Ascending aorta (tissue), 2 donors: ENCODE measurements at regions not wholly inside any gene's neighbourhood (a gene's known extent, or its start where the extent isn't known, plus 50 kb on each side); places are given as distances from the start of the nearest gene placed in this dataset.

Experiments
- DNase-seq, 2 donors: peaks; one replicate each; pipeline ENCODE4 v3.0.0-alpha.2; 2019; ENCODE audit warnings: low spot score in 2 of 2
- H3K27ac ChIP-seq, 2 donors: fragments of 200-600 bp; sonication (generic); one replicate each; pipeline ENCODE4 v1.5.1; 2016 to 2017; ENCODE audit warnings: mild to moderate bottlenecking in 1 of 2
- H3K27me3 ChIP-seq: fragments of 200-600 bp; sonication (generic); one replicate; pipeline ENCODE4 v1.5.1; 2017
- H3K36me3 ChIP-seq, 2 donors: fragments of 200-600 bp; sonication (generic); one replicate each; pipeline ENCODE4 v1.5.1; 2016
- H3K4me1 ChIP-seq, 2 donors: fragments of 200-600 bp; sonication (generic); one replicate each; pipeline ENCODE4 v1.5.1; 2016 to 2017; ENCODE audit warnings: mild to moderate bottlenecking in 1 of 2
- H3K4me3 ChIP-seq, 2 donors: fragments of 200-600 bp; sonication (generic); one replicate each; pipeline ENCODE4 v1.5.1; 2016 to 2017; ENCODE audit warnings: mild to moderate bottlenecking in 1 of 2
- H3K9me3 ChIP-seq, 2 donors: fragments of 200-600 bp; sonication (generic); one replicate each; pipeline ENCODE4 v1.5.1; 2016
- intact Hi-C: fragments of 100-400 bp; cut with DNase I; formaldehyde crosslinking; loops from one replicate; pipeline ENCODE4 v1.15.1; 2023
- TF ChIP-seq, protein P1 (sequence below), 3 experiments: fragments of 200-600 bp in 2 of 3; fragments of 450-650 bp in 1 of 3; sonication (generic) in 2 of 3; IDR thresholded peaks; one replicate each; pipeline ENCODE4 v1.5.1; 2016 to 2019; ENCODE audit warnings: antibody characterized with exemption in 3 of 3, mild to moderate bottlenecking in 1 of 3, moderate library complexity in 1 of 3

DNA sequence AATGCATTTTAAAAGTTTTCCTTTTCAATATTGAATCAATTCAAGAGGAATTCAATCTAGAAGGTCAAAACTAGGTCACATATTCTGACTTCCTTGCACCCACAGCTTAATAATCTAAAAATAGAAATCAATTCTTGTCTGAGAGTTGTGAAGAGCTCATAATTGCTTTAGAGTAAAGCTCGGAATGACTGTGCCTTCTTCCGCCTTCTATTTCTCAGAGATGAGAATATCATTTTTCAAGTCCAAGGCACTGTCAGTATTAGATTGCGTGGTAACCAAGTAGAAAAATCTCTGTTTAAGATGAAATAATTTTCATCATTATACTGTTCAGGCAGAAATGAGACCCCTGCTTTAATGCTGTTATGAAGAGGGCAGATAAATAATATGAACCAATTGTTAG is 272.2 kb upstream of the NFE2L3 start:
- H3K4me3 ChIP-seq: no peak overlapping the region

DNA sequence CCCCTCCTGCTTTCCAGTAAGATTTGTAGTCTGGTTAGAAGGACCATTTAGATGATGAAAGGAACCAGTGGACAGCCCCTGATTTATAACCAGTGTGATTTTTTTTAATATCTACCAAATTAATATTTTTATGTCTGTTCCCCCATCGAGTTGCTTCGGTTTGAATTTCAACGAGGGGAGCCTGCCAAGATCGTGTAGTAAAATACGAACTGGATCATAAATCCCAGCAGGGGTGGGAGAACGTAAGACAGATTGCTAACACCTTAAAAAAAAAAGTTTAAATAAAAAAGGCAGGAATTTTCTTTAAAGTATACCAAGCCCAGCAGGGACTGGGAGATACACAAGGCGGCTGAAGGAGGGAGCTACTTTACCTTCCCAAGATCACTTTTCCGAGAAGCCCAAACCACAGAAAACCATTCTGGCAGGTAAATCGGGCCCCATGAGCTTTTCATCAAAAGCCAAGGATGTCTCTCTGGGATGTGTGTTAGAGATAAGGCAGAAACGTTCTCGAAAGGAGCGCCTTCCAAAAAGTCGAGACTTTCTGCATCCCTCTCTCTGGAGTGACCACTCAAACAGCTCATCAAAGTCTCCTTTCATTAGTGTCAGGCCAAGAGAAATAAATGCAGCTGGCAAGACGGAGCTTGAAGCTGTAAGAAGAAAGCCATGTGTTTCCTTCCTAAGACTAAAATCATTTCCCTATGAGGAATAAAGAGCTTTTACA is 270.5 kb upstream of the NFE2L3 start:
- Histone ChIP-seq H3K9me3 (no peaks in the 10 kb centered on the region), H3K27ac (no peak overlapping the region), H3K36me3 (no peaks in the 10 kb centered on the region), H3K4me1 (no peaks in the 10 kb centered on the region), H3K27me3 (no peaks in the 10 kb centered on the region), H3K4me3 (no peak overlapping the region)
- intact Hi-C loops: no loop called here
- DNase-seq: no peak
- TF ChIP-seq, protein P1, sequence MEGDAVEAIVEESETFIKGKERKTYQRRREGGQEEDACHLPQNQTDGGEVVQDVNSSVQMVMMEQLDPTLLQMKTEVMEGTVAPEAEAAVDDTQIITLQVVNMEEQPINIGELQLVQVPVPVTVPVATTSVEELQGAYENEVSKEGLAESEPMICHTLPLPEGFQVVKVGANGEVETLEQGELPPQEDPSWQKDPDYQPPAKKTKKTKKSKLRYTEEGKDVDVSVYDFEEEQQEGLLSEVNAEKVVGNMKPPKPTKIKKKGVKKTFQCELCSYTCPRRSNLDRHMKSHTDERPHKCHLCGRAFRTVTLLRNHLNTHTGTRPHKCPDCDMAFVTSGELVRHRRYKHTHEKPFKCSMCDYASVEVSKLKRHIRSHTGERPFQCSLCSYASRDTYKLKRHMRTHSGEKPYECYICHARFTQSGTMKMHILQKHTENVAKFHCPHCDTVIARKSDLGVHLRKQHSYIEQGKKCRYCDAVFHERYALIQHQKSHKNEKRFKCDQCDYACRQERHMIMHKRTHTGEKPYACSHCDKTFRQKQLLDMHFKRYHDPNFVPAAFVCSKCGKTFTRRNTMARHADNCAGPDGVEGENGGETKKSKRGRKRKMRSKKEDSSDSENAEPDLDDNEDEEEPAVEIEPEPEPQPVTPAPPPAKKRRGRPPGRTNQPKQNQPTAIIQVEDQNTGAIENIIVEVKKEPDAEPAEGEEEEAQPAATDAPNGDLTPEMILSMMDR (IDR thresholded peaks at IDR 0.05): no peak

More for the DNA sequence above, 272.2 kb upstream of the NFE2L3 start:
- Histone ChIP-seq H3K9me3 (no peaks in the 10 kb centered on the region), H3K36me3 (no peaks in the 10 kb centered on the region), H3K4me1 (no peaks in the 10 kb centered on the region), H3K27me3 (no peaks in the 10 kb centered on the region), H3K27ac (no peak overlapping the region)
- TF ChIP-seq, protein P1 (IDR thresholded peaks at IDR 0.05): no peak
- intact Hi-C loops: no loop called here
- DNase-seq: no peak

DNA sequence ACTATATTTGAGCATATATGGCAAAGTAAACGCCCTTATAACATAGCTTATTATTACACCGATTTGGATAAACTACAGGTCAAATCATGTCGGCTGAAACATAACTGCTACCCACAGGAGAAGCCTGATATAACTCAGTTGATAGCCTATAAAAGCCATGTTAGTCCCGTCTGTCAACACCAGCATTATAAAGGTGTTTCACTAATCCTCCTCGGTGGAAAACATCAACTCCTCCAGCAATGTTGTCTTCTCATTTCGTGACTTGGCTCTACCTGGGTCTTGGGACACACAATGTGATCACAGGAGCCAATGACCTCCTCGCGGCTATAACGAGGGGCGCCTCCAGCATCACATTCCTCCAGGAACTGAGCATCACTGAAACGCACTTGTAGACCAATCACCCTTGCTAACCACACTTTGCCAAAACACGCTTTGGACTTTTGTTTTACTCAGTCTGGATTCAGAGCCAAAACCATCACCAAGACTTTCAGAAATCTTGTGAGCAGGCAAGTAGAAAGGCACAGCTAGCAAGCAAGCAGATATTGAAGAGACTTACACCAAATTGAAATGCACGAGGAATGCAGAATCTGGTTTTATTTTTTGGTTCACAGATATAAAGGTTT is 269.7 kb upstream of the NFE2L3 start:
- no peaks in the 10 kb centered on the region for H3K27me3 ChIP-seq
- no peaks in the 10 kb centered on the region for H3K4me1 ChIP-seq
- intact Hi-C loops: no loop called here
- no peaks in the 10 kb centered on the region for H3K36me3 ChIP-seq
- H3K9me3 ChIP-seq: no peaks in the 10 kb centered on the region
- no peak overlapping the region for H3K4me3 ChIP-seq
- no peak for DNase-seq
- TF ChIP-seq, protein P1 (IDR thresholded peaks at IDR 0.05): no peak
- no peak overlapping the region for H3K27ac ChIP-seq

DNA sequence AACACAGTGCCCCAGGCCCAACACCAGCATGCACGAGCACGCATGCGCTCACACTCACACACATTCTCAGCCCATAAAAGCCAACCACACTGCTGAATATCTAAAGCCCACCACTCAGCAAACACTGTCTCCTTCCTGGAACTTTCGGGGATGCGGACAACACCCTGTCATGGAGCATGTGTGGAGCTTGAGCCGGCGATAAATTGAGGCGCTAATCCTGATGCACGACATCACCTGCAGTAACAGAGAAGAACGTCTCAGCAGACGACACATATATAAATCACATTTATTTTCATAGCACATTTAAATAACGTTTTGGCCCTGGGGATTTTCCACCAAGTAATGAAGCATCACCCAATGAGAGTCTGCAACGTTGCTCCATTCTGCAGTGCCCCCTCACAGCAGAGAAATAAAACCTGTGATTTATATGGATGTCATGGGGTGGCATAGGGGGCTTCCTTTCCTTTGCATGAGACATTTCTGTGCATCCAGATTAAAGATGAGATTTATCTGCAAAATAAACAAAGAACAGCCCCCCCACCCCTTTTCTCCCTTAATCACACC is 267.7 kb upstream of the NFE2L3 start:
- intact Hi-C loops: no loop called here
- H3K27me3 ChIP-seq: no peaks in the 10 kb centered on the region

DNA sequence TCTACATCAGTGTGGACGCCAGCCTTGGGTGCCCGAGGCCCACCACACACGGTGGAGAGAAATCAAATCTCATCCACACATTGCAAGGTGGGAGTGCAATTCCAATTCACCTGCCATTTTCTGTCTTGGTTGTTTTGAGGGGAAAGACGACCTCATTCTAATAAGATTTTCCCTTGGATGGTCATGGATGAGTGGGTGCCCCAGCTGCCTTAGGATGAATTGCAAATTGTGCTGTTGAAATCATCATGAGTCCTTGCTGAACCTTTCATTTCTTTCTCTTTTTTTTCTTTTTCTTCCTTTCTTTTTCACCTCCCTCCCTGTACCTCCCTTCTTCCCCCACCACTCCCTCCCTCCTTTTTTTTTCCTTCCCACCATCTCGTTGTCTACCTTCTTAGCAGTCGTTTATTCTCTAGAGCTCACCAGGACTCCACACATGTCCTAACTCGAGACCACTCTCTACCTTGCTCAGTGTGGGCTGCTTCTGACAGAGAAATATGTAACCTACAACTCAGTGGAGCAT is 266.9 kb upstream of the NFE2L3 start:
- intact Hi-C loops: no loop called here
- H3K9me3 ChIP-seq: no peaks in the 10 kb centered on the region
- H3K27ac ChIP-seq: no peak overlapping the region
- H3K4me1 ChIP-seq: no peaks in the 10 kb centered on the region
- TF ChIP-seq, protein P1 (IDR thresholded peaks at IDR 0.05): no peak
- H3K36me3 ChIP-seq: no peaks in the 10 kb centered on the region
- H3K27me3 ChIP-seq: no peaks in the 10 kb centered on the region
- no peak for DNase-seq
- no peak overlapping the region for H3K4me3 ChIP-seq

More for the DNA sequence above, 267.7 kb upstream of the NFE2L3 start:
- Histone ChIP-seq H3K4me3 (no peak overlapping the region), H3K9me3 (no peaks in the 10 kb centered on the region), H3K36me3 (no peaks in the 10 kb centered on the region), H3K4me1 (no peaks in the 10 kb centered on the region), H3K27ac (no peak overlapping the region)
- TF ChIP-seq, protein P1 (IDR thresholded peaks at IDR 0.05): no peak
- no peak for DNase-seq
